ENCODE measurements at regions not wholly inside any gene's neighbourhood (a gene's known extent, or its start where the extent isn't known, plus 50 kb on each side); places are given as distances from the start of the nearest gene placed in this dataset.
"Not testable (repeated sequence)": the region's sequence is repeated elsewhere in the genome, so short reads cannot be mapped to it uniquely, and the experiment has no call there.

- no peak for DNase-seq
Measured at GRCh38 chr14:35988550-35988949, 162.4 kb downstream of the BRMS1L start.

- no peak for DNase-seq
Measured at GRCh38 chr14:35987731-35988130, 161.6 kb downstream of the BRMS1L start.

- no peak for DNase-seq
Measured at GRCh38 chr14:35986219-35986573, 160.1 kb downstream of the BRMS1L start.

GRCh38 chr14:35985474-35986218, 159.5 kb downstream of the BRMS1L start:
- no peak for DNase-seq

GRCh38 chr14:35979531-35979930, 153.4 kb downstream of the BRMS1L start:
- DNase-seq, result no peak

- no peak for DNase-seq
Measured at GRCh38 chr14:35978561-35978960, 152.4 kb downstream of the BRMS1L start.

GRCh38 chr14:35975814-35976213, 149.7 kb downstream of the BRMS1L start:
- no peak for DNase-seq

GRCh38 chr14:35973770-35974169, 147.6 kb downstream of the BRMS1L start:
- DNase-seq, result no peak

GRCh38 chr14:35971965-35972630, 146.0 kb downstream of the BRMS1L start:
- DNase-seq, result no peak

- DNase-seq, result no peak
Measured at GRCh38 chr14:35969310-35969709, 143.2 kb downstream of the BRMS1L start.

- DNase-seq, result no peak
Measured at GRCh38 chr14:35965400-35965799, 139.3 kb downstream of the BRMS1L start.

- no peak for DNase-seq
Measured at GRCh38 chr14:35964697-35965286, 138.7 kb downstream of the BRMS1L start.

- DNase-seq, result no peak
Measured at GRCh38 chr14:35963209-35963608, 137.1 kb downstream of the BRMS1L start.

- DNase-seq, result no peak
Measured at GRCh38 chr14:35961697-35962274, 135.6 kb downstream of the BRMS1L start.

- no peak for DNase-seq
Measured at GRCh38 chr14:35959835-35960234, 133.7 kb downstream of the BRMS1L start.

GRCh38 chr14:35958499-35958898, 132.4 kb downstream of the BRMS1L start:
- no peak for DNase-seq

- DNase-seq, result no peak
Measured at GRCh38 chr14:35956376-35957085, 130.4 kb downstream of the BRMS1L start.

- DNase-seq, result no peak
Measured at GRCh38 chr14:35952584-35952983, 126.4 kb downstream of the BRMS1L start.

GRCh38 chr14:35949920-35950513, 123.9 kb downstream of the BRMS1L start:
- DNase-seq, result peak; percentile 52

GRCh38 chr14:35947983-35948382, 121.8 kb downstream of the BRMS1L start:
- DNase-seq, result not testable (repeated sequence)

GRCh38 chr14:35944847-35945246, 118.7 kb downstream of the BRMS1L start:
- no peak for DNase-seq

GRCh38 chr14:35940291-35940690, 114.2 kb downstream of the BRMS1L start:
- DNase-seq, result no peak

Data from renal pelvis (tissue), 1 donor.